ENCODE measurements at regions not wholly inside any gene's neighbourhood (a gene's known extent, or its start where the extent isn't known, plus 50 kb on each side); places are given as distances from the start of the nearest gene placed in this dataset.

- TF ChIP-seq CTCF (IDR thresholded peaks at IDR 0.05): no peak
- no peak for TF ChIP-seq POLR2A (IDR thresholded peaks at IDR 0.05)
Measured at GRCh38 chr13:53269634-53270033, 241.0 kb downstream of the OLFM4 start.

All from ovary (tissue), 3 donors.